HCT116 (cell line): ENCODE measurements at regions not wholly inside any gene's neighbourhood (a gene's known extent, or its start where the extent isn't known, plus 50 kb on each side); places are given as distances from the start of the nearest gene placed in this dataset.
"Not testable (repeated sequence)": the region's sequence is repeated elsewhere in the genome, so short reads cannot be mapped to it uniquely, and the experiment has no call there.

ENCODE experiments used
- ATAC-seq: fragments of 200-7000 bp; cut with Tn5 transposase; 2 replicates; pipeline ENCODE4 v1.9.1; 2020; ENCODE audit warnings: mild to moderate bottlenecking, moderate library complexity
- BruUV-seq: library from RNA; stranded (reverse); fragments of 400-500 nt; replicated peaks from 2 replicates; lab custom pipeline; 2021; lab: Mats Ljungman, UMichigan
- CTCF ChIA-PET: fragments of 300-600 bp; sonication (Branson Sonifier 250); formaldehyde crosslinking; loops from one replicate; lab custom pipeline; 2021; ENCODE audit warnings: antibody characterized with exemption; lab: Charles Lee
- POLR2A ChIA-PET: fragments of 300-600, 350-600 bp; sonication (Branson Sonifier 250); formaldehyde crosslinking; loops from one replicate; lab custom pipeline; 2021; ENCODE audit warnings: antibody characterized with exemption; lab: Charles Lee
- RAD21 ChIA-PET, 2 experiments: fragments of 300-600 bp; sonication (Branson Sonifier 250); formaldehyde crosslinking; loops; one replicate each; lab custom pipeline; 2023; ENCODE audit warnings: low total read pairs in 2 of 2; ENCODE audit not compliant: uncharacterized antibody in 2 of 2, unreplicated experiment in 2 of 2, low non-redundant PET in 1 of 2; lab: Charles Lee
- DNase-seq: peaks from one replicate; pipeline ENCODE4 v3.0.0-alpha.2; 2010; ENCODE audit warnings: low read depth, low spot score
- H2AFZ ChIP-seq: fragments of 200-600 bp; shearing (Covaris generic), sonication (generic); 2 replicates; pipeline ENCODE4 v1.6.1; 2017; ENCODE audit warnings: low read depth, mixed run types, mixed read lengths, antibody characterized with exemption, low read length; ENCODE audit not compliant: poor library complexity, severe bottlenecking
- H3K27ac ChIP-seq: 2 replicates; pipeline ENCODE4 v1.5.1; 2012; ENCODE audit warnings: low read depth, low read length
- H3K27me3 ChIP-seq: fragments of 200-600 bp; sonication (generic); 2 replicates; pipeline ENCODE4 v1.6.1; 2016; ENCODE audit warnings: mixed run types, low read length, mixed read lengths; ENCODE audit not compliant: insufficient read depth
- H3K36me3 ChIP-seq, 2 experiments: fragments of 200-500 bp in 1 of 2; fragments of 200-600 bp in 1 of 2; sonication (Bioruptor generic) in 1 of 2; sonication (generic) in 1 of 2; 2 replicates each; pipeline versions ENCODE4 v1.5.1 to v1.6.1; 2014 to 2016; ENCODE audit warnings: low read length in 2 of 2, inconsistent platforms in 1 of 2, mixed read lengths in 1 of 2, mixed run types in 1 of 2; ENCODE audit not compliant: insufficient read depth in 2 of 2, control insufficient read depth in 1 of 2
- H3K4me1 ChIP-seq, 2 experiments: fragments of 200-600 bp in 1 of 2; sonication (generic) in 1 of 2; 2 replicates each; pipeline versions ENCODE4 v1.5.1 to v1.6.1; 2012 to 2017; ENCODE audit warnings: low read length in 2 of 2, inconsistent platforms in 1 of 2, mild to moderate bottlenecking in 1 of 2, mixed read lengths in 1 of 2, mixed run types in 1 of 2, moderate library complexity in 1 of 2; ENCODE audit not compliant: insufficient read depth in 2 of 2, control insufficient read depth in 1 of 2
- H3K4me2 ChIP-seq: fragments of 200-600 bp; sonication (generic); 2 replicates; pipeline ENCODE4 v1.6.1; 2017; ENCODE audit warnings: mixed run types, low read length, mixed read lengths
- H3K4me3 ChIP-seq, 2 experiments: fragments of 200-600 bp in 1 of 2; sonication (generic) in 1 of 2; replicated peaks in 1 of 2; 2 replicates each; pipeline ENCODE4 v1.5.1; 2011 to 2016; ENCODE audit warnings: low read length in 2 of 2, control low read depth in 1 of 2, low read depth in 1 of 2, mild to moderate bottlenecking in 1 of 2, mixed read lengths in 1 of 2, mixed run types in 1 of 2
- H3K79me2 ChIP-seq: fragments of 200-600 bp; sonication (generic); 2 replicates; pipeline ENCODE4 v1.6.1; 2017; ENCODE audit warnings: mild to moderate bottlenecking, mixed run types, low read length, moderate library complexity, mixed read lengths; ENCODE audit not compliant: insufficient read depth
- H3K9ac ChIP-seq: fragments of 200-600 bp; sonication (generic); 2 replicates; pipeline ENCODE4 v1.6.1; 2016; ENCODE audit warnings: low read length, mixed read lengths
- H3K9me2 ChIP-seq: fragments of 200-600 bp; sonication (generic), shearing (Covaris generic); 2 replicates; pipeline ENCODE4 v1.6.1; 2017; ENCODE audit warnings: mixed run types, mild to moderate bottlenecking, moderate library complexity; ENCODE audit not compliant: insufficient read depth
- H3K9me3 ChIP-seq, 2 experiments: fragments of 200-500 bp in 1 of 2; fragments of 200-600 bp in 1 of 2; sonication (Bioruptor generic) in 1 of 2; sonication (generic) in 1 of 2; 2 replicates each; pipeline ENCODE4 v1.6.1; 2014 to 2017; ENCODE audit warnings: low read length in 2 of 2, mixed read lengths in 2 of 2, inconsistent platforms in 1 of 2, low read depth in 1 of 2, mild to moderate bottlenecking in 1 of 2, mixed run types in 1 of 2, moderate library complexity in 1 of 2; ENCODE audit not compliant: control insufficient read depth in 1 of 2, insufficient read depth in 1 of 2
- H4K20me1 ChIP-seq: fragments of 200-600 bp; sonication (generic), shearing (Covaris generic); 2 replicates; pipeline ENCODE4 v1.6.1; 2017; ENCODE audit warnings: mixed run types, mild to moderate bottlenecking, moderate library complexity; ENCODE audit not compliant: insufficient read depth
- CEBPB ChIP-seq: IDR thresholded peaks from 2 replicates; pipeline ENCODE4 v1.6.1; 2012; ENCODE audit warnings: low read depth
- CTCF ChIP-seq, 3 experiments: fragments of 200-600 bp in 1 of 3; sonication (generic) in 1 of 3; IDR thresholded peaks in 2 of 3; conservative IDR thresholded peaks in 1 of 3; 2 replicates each; pipeline ENCODE4 v1.5.1; 2012 to 2017; ENCODE audit warnings: low read depth in 2 of 3, low read length in 2 of 3, antibody characterized with exemption in 1 of 3, borderline replicate concordance in 1 of 3, control low read depth in 1 of 3, mild to moderate bottlenecking in 1 of 3, mixed read lengths in 1 of 3, mixed run types in 1 of 3, moderate library complexity in 1 of 3; ENCODE audit not compliant: insufficient read depth in 1 of 3
- EGR1 ChIP-seq: IDR thresholded peaks from 2 replicates; pipeline ENCODE4 v1.6.1; 2012; ENCODE audit warnings: low read depth
- JUND ChIP-seq: IDR thresholded peaks from 2 replicates; pipeline ENCODE4 v1.6.1; 2012
- POLR2A ChIP-seq: IDR thresholded peaks from 2 replicates; pipeline ENCODE4 v1.7.0; 2011; ENCODE audit warnings: borderline replicate concordance; ENCODE audit not compliant: insufficient read depth, insufficient read length; ENCODE audit errors: extremely low read depth
- REST ChIP-seq: IDR thresholded peaks from 2 replicates; pipeline ENCODE4 v1.6.1; 2012; ENCODE audit warnings: low read depth
- TCF7L2 ChIP-seq: IDR thresholded peaks from 2 replicates; pipeline ENCODE4 v1.7.0; 2011; ENCODE audit warnings: borderline replicate concordance, inconsistent platforms; ENCODE audit not compliant: insufficient read depth, insufficient read length; ENCODE audit errors: extremely low read depth
- YY1 ChIP-seq: IDR thresholded peaks from 2 replicates; pipeline ENCODE4 v1.6.1; 2011; ENCODE audit warnings: low read length, low read depth, moderate library complexity, mild to moderate bottlenecking; ENCODE audit not compliant: insufficient replicate concordance; ENCODE audit errors: extremely low read depth
- ZFX ChIP-seq: fragments of 450-650 bp; IDR thresholded peaks from 2 replicates; pipeline ENCODE4 v1.6.1; 2017
- ZNF274 ChIP-seq: fragments of 200-500 bp; sonication (Bioruptor generic); IDR thresholded peaks from 2 replicates; pipeline ENCODE4 v1.6.1; 2014; ENCODE audit warnings: mild to moderate bottlenecking, low read depth, low read length, inconsistent platforms
- intact Hi-C: fragments of 100-400 bp; cut with micrococcal nuclease; formaldehyde crosslinking; loops from 2 replicates; pipeline ENCODE4 v1.10.0; 2022

GRCh38 chr21:13854638-13855037, 245.1 kb downstream of the POTED start (continued):
- no peak for TF ChIP-seq REST
- no peak for TF ChIP-seq EGR1
- TF ChIP-seq CEBPB: no peak
- no peak for TF ChIP-seq ZFX
- no peak for TF ChIP-seq JUND
- no peak for TF ChIP-seq ZNF274
- no peak for TF ChIP-seq TCF7L2
- no peak for TF ChIP-seq CTCF (IDR thresholded peaks at IDR 0.05 in 2 of 3, conservative IDR thresholded peaks at IDR 0.05 in 1 of 3; ENCODE audit: borderline replicate concordance in 1 of 3, insufficient read depth in 1 of 3, low read depth in 2 of 3, low read length in 2 of 3)
- TF ChIP-seq POLR2A: no peak
- TF ChIP-seq YY1: no peak

- intact Hi-C loops, H3K36me3 ChIP-seq, H3K4me1 ChIP-seq, POLR2A ChIA-PET, CTCF ChIA-PET, DNase-seq, ATAC-seq, H3K27ac ChIP-seq, H2AFZ ChIP-seq, H3K9me2 ChIP-seq, H3K4me2 ChIP-seq, H3K9ac ChIP-seq, H3K4me3 ChIP-seq, H4K20me1 ChIP-seq, H3K79me2 ChIP-seq, H3K9me3 ChIP-seq, RAD21 ChIA-PET, BruUV-seq, H3K27me3 ChIP-seq: not testable (repeated sequence)
These were observed 241.2 kb downstream of the POTED start for GRCh38 chr21:13850808-13851207.

- H3K9me3 ChIP-seq, intact Hi-C loops, ATAC-seq, H3K4me3 ChIP-seq, H4K20me1 ChIP-seq, H3K9me2 ChIP-seq, H3K9ac ChIP-seq, H3K4me1 ChIP-seq, H2AFZ ChIP-seq, H3K27me3 ChIP-seq, H3K79me2 ChIP-seq, RAD21 ChIA-PET, H3K36me3 ChIP-seq, H3K27ac ChIP-seq, POLR2A ChIA-PET, CTCF ChIA-PET, BruUV-seq, DNase-seq, H3K4me2 ChIP-seq: not testable (repeated sequence)
These were observed 239.9 kb downstream of the POTED start for GRCh38 chr21:13849489-13849888.
